A172 (cell line): ENCODE measurements at regions not wholly inside any gene's neighbourhood (a gene's known extent, or its start where the extent isn't known, plus 50 kb on each side); places are given as distances from the start of the nearest gene placed in this dataset.

Experiments
- DNase-seq: peaks from one replicate; pipeline ENCODE4 v3.0.0-alpha.2; 2015; ENCODE audit warnings: low spot score

DNA sequence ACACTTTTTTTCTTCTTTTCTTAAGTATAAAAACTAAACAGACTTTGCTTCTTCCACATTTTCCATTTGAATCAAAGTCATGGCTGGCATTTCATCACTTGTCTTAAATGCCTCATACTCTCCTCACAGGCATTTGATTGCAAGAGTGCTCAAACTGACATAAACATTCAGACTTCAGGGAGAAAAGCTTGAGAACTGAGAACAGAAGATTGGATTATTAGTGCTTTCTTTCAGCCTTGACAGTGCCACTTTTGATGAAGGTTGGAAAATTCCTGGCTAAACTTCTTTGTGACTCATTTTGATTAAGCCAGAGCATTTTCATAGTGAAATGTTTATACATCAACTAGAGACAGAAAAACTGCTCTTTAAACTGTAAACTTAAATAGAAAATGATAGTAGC lies 544.4 kb downstream of the DIPK2A start:
- no peak for DNase-seq

- no peak for DNase-seq
Observed at GRCh38 chr3:144516589-144516988, 545.0 kb downstream of the DIPK2A start.

DNA sequence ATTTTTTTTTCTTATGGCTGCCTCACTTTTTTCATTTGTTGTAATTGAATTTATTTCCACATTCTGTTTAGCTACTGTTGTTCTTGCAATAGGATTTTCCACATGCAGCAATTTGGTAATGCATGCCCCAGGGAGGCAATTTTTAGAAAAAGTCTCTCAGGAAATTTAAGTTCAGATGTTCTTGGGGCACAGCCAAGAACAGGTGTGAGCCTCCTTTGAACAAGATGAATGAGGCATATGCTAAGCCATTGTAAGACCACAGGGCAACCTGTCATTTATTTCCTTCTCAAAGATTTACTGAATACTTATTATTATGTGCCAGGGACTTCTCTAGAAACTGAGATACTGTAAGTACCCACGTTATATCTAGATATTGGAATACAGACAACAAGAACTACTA lies 549.5 kb downstream of the DIPK2A start:
- DNase-seq = no peak

GRCh38 chr3:144522456-144522855 lies 550.8 kb downstream of the DIPK2A start:
- DNase-seq = no peak

DNA sequence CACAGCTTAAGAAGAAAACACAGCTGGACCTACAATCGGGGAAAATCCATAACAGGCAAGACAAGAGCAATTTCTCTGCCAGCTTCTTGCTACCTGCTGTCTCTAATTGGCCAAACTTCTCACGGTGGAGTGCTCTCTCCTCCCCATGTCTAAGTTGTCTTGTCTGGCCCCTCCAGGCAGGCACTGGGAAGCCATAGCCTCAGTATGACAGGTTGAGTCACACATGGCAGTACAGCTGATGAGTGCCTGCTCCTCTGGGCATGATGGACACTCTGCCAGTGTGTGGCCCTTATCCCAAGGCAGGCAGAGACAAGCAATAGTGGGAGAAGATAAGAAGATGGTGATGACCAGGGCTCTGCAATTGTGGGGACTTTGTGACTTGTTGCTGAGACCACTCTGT lies 551.8 kb downstream of the DIPK2A start:
- DNase-seq = no peak

GRCh38 chr3:144524531-144524930 lies 552.9 kb downstream of the DIPK2A start:
- no peak for DNase-seq

DNA sequence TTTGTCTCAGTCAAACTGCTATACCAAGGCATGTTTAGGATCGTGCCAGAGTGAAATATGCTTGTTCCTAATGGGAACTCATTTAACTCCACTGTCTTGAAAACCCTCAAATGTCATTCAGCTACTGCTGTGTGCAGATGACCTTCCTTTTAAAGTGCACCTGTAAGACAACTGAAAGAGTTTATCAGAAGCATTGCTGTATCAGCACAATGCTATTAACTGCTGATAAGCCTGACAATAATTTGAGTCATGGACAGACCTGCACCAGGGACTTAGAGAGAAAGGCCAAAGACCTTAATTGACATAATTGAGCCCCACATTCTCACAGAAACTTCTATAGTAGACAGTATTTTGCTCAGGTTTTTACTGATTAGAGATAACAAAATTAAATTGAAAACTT lies 557.9 kb downstream of the DIPK2A start:
- no peak for DNase-seq

DNA sequence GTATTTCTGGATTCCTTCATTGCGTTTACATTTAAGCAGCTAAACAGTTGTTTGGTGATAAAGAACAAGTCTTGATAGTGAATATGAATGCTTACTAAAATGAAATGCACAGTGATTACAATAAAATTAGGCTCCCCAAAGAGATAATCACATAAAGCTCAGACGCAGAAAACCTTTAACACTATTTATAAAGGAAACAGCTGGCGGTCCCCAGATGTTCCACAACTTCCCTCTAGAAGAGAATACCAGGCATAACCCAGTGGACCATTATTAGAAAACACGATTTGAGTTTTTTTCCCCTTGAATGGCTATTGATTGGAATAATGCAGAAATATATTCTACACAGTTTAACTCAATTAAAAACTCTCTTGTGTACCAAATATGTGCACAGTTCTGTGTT lies 573.2 kb downstream of the DIPK2A start:
- no peak for DNase-seq

GRCh38 chr3:144546539-144546938 lies 574.9 kb downstream of the DIPK2A start:
- DNase-seq = no peak

GRCh38 chr3:144548346-144548745 lies 576.7 kb downstream of the DIPK2A start:
- no peak for DNase-seq

- DNase-seq = no peak
Observed at GRCh38 chr3:144549166-144549565, 577.5 kb downstream of the DIPK2A start.

GRCh38 chr3:144552346-144553057 lies 580.9 kb downstream of the DIPK2A start:
- no peak for DNase-seq

GRCh38 chr3:144553301-144553700 lies 581.7 kb downstream of the DIPK2A start:
- no peak for DNase-seq

DNA sequence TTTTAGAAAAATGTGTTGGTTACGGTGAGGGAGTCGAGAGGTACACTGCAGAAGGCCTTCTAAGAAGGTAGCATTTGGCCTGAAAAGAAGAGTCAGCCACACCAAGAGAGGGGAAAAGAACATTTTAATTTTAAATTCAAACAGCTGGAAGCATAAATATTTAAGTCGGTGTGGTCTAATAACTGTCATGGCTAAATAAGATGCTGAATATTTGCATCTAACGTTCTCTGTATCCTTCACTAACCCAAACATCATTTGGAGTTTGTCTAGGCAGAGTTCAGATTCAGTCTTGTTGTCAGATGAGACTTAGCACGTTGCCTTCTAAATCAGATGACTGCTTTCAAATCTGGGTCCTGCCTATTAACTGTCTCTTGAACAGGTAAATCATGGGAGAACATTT lies 583.3 kb downstream of the DIPK2A start:
- no peak for DNase-seq

DNA sequence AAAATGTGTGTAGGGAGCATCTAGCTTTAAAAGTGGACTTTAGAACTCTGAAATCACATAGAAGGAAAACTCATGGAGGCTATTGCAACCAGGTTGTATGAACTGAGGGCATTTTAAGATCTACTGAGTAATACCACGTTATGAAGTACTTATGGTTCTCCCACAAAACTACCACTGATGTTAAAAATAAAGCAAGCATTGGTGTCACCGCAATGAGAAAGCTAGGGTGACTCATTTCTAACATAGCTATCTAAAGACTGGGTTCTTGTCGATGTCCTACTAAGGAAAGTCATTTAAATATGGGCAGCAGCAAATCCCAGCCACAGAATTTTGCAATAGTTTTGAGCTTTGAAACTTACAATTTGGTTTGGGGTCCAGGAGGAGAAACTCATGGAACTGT lies 584.8 kb downstream of the DIPK2A start:
- peak; percentile 73 for DNase-seq

- no peak for DNase-seq
Observed at GRCh38 chr3:144557515-144557914, 585.9 kb downstream of the DIPK2A start.

DNA sequence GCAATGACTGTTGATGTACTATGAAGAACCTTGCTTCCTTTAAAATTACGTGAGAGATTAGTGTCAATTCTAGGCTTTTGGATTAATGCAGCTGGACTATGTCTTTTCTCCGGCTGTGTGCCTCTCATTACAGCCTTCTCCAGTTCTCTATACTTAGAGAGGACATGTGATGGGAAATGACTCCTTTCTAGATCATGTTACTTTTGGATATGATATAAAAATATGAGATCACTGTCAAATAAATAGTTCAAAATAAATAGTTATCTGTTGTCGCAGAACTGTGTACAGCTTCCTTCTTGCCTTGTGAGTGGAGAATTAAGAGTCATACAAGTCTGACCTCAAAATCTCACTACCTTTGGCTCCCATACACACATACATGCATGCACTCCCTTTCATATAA lies 592.4 kb downstream of the DIPK2A start:
- DNase-seq = no peak

GRCh38 chr3:144566320-144566719 lies 594.7 kb downstream of the DIPK2A start:
- DNase-seq = no peak

DNA sequence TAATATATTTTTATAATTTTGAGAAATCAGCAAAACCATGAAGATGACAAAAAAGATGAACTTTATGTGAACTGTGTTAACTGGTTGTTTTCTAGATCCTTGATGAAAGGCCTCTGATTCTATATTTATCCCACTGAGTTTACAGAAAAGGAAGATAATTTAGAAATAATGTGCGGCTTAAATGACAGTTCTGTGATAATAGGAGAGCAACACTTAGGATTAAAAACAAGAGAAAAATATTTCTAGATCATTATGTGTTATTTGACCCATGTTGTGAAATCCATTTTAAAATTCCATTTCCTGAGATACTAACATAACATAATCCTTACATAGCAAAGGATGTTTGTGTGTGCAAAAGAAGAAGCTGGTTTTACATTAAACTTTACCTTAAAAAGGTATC lies 598.0 kb downstream of the DIPK2A start:
- DNase-seq = no peak

- no peak for DNase-seq
Observed at GRCh38 chr3:144583871-144584270, 612.2 kb downstream of the DIPK2A start.

DNA sequence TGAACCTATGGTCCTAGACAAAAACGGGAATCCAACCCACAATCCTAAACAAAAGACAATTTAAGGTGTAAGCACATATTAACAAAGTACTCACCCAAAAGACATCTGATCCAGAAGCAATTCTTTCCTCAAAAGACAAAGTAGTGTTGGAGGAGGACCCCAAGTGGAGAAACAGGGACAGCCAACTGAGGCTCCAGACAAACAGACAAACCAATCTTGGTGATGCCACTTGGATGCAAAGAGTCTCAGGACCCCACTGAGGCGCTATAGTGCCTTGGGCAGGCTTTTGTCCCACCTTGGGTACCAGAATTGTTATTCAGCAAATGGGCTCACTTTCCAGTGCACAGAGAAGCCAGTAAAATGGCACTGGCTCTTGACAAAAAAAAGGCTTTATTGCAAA lies 613.8 kb downstream of the DIPK2A start:
- no peak for DNase-seq

GRCh38 chr3:144585953-144586352 lies 614.3 kb downstream of the DIPK2A start:
- no peak for DNase-seq

GRCh38 chr3:144586382-144586781 lies 614.8 kb downstream of the DIPK2A start:
- DNase-seq = no peak

GRCh38 chr3:144590854-144591253 lies 619.2 kb downstream of the DIPK2A start:
- peak; percentile 77 for DNase-seq
